Stomach (tissue), 4 donors: ENCODE measurements at regions not wholly inside any gene's neighbourhood (a gene's known extent, or its start where the extent isn't known, plus 50 kb on each side); places are given as distances from the start of the nearest gene placed in this dataset.

Experiments used
- POLR2AphosphoS5 ChIP-seq, 3 donors: sonication (generic); formaldehyde crosslinking; IDR thresholded peaks; one replicate each; pipeline ENCODE4 v1.6.1; 2016; ENCODE audit warnings: antibody characterized with exemption in 3 of 3
- TF ChIP-seq, protein P1 (sequence below), 7 experiments: fragments of 450-650 bp in 4 of 7; fragments of 200-600 bp in 3 of 7; sonication (generic) in 3 of 7; IDR thresholded peaks; one replicate each; pipeline ENCODE4 v1.5.1; 2016 to 2019; ENCODE audit warnings: antibody characterized with exemption in 7 of 7, control low read depth in 2 of 7, mild to moderate bottlenecking in 1 of 7

DNA sequence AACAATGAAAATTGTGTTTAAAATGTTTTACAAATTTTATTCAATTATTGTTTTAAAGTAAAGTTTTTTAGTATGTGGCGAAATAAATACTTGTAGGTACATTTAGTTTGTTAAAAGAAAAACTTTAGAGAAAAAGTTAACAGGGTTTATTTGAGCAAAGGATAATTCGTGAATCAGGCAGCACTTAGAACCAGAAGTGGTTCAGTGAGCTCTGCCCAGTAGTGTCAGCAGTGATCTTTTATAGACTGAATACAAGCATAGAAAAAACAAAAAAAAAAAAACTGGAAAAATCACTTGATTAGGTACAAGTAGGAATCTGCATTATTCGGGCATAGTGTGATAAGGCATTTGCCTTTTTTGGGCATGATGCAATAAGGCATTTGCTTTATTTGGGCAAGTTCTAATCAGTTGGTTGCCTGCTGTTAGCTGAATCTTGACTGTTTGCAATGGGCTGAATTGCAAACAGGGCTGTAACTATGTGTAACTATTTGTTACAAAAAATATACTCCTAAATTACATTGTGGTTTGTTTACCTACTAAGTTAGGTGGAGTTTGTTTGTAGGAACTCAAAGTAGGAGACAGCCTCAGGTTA lies 122.9 kb upstream of the MMS22L start:
- no peak for TF ChIP-seq POLR2AphosphoS5 (IDR thresholded peaks at IDR 0.05)
- TF ChIP-seq, protein P1, sequence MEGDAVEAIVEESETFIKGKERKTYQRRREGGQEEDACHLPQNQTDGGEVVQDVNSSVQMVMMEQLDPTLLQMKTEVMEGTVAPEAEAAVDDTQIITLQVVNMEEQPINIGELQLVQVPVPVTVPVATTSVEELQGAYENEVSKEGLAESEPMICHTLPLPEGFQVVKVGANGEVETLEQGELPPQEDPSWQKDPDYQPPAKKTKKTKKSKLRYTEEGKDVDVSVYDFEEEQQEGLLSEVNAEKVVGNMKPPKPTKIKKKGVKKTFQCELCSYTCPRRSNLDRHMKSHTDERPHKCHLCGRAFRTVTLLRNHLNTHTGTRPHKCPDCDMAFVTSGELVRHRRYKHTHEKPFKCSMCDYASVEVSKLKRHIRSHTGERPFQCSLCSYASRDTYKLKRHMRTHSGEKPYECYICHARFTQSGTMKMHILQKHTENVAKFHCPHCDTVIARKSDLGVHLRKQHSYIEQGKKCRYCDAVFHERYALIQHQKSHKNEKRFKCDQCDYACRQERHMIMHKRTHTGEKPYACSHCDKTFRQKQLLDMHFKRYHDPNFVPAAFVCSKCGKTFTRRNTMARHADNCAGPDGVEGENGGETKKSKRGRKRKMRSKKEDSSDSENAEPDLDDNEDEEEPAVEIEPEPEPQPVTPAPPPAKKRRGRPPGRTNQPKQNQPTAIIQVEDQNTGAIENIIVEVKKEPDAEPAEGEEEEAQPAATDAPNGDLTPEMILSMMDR (IDR thresholded peaks at IDR 0.05), result no peak
